GM19043 (cell line): ENCODE measurements at regions not wholly inside any gene's neighbourhood (a gene's known extent, or its start where the extent isn't known, plus 50 kb on each side); places are given as distances from the start of the nearest gene placed in this dataset.

Experiments used
- ATAC-seq: cut with Tn5 transposase; IDR thresholded peaks from one replicate; pipeline ENCODE4 v1.9.1; 2021; ENCODE audit warnings: low read depth; ENCODE audit not compliant: unreplicated experiment

DNA sequence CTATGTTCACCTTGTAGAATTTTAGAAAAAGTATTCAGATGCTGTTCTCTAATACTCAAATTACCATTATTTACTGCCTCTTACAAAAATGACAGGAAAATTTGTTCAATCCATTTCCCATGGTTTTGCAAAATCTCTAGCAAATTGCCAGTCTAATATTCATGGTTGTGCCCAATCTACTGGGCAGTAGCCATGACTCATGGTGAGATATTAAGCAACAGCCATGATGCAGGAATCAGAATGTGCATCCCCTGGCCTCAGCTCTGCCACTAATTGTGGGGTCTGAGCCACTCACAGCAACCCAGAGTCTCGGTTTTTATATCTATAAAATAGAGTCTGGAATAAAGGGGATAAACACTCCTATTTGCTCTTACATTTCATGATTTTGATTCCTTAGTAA is 353.6 kb downstream of the DEPDC1B start:
- no peak for ATAC-seq

DNA sequence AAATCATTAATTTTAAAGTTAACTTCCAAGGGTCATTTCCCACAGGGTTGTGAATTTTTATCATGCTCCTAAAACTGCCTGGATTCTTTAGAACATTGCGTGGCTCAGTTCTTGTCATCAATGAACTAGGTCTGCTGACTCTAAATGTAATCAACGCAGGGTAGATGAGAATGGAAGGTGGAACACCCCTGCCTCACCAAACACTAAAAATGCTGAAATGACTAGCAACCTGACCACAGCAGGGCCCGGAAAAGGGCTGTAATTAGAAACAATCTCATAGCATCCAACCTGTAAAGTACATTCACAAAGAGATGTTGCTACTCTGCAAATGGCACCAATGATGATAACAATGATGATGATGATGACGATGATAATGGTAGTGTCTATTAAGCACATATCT is 356.9 kb downstream of the DEPDC1B start:
- no peak for ATAC-seq

GRCh38 chr5:60340965-60341471 is 358.9 kb downstream of the DEPDC1B start:
- peak; percentile 46 for ATAC-seq

DNA sequence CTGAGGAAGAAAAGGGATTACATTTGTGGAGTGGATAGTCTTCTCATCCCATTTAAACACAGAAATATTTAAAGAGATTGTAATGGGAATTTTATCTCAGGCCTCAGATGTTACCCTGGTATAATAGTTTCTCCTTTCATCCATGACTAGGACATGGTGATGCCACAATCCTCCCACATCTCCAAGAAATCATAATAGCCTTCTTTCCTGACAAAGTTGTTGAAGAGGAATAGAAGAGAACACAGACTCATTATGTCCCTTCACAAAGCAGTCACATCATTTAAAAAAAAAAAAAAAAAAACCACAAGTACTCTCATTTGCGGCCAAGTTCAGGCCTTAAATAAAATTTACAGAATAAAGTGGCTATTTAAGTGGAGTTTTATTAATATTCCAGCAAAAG is 359.6 kb downstream of the DEPDC1B start:
- no peak for ATAC-seq

GRCh38 chr5:60339691-60340201 is 360.2 kb downstream of the DEPDC1B start:
- no peak for ATAC-seq

DNA sequence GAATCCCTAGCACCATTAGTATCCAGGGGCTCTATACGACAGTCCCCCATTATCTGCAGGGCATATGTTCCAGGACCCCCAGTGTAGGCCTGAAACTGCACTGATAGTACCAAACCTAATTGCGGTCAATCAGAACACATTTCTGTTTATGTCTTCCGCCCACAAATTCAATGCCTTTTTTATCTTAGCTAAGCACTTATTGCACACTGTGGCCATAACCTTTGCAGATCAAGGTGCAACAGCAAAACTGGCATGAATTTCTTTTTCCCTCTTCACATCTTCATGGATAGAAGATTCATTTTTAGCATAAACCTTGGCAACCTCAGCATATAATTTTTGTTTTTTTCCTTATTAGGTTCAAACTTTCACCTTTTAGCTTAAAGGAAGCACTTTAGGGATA is 361.1 kb downstream of the DEPDC1B start:
- ATAC-seq, result no peak

DNA sequence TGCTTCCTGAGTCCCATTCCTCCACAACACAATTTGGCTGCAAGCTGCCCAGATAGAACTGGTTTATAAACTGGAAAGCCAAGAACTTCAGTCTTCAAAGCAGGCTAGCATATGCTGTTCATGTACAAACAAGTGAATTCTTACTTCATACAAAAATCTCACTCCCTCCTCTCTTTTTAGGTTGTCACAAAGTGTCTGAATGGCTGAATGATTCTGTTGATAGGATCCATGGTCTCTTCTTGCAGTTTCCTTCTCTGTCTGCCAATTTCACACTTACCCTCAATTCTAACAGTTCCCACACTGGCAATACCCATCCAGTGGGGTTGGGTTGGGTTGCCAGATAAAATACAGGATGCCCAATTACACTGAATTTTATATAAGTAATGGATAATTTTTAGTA is 363.5 kb downstream of the DEPDC1B start:
- ATAC-seq, result no peak

DNA sequence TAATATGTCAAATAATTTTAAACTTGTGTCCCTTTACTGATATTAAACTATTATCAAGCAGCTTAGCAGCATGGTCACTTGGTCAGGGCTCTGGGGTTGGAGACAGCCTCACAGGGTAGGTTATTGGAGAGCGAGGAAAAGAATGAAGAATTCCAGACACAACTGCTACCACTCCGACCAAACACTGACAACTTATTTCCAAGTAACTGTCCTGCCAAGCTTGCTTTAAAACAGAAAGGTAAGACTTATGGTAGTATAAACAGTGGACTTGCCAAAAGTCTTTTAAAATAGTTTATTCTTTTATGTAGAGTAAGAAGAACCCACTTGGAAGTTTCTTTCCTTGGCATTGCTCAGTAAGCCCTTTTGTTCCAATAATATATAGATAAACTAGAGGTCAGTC is 364.1 kb downstream of the DEPDC1B start:
- ATAC-seq, result no peak

DNA sequence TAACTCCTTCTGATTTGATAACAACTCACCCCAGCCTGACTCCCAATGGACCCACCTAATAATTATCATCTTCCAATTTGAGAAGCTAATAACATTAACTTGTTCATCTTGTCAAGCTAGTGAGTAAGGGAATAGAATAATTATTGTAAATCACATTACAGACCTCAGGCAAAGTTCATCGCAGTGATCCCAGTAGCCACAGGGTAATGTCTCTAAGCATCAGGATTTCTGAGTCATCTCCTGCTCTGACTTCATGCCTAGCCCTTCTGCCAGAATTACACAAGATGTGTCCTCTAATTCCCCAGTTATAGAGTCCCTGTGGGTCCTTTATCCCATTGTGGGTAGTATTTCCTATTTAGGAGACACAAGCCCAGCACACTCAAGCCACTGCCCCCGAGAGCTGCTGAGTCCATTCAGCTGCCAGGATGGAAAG is 365.7 kb downstream of the DEPDC1B start:
- ATAC-seq, result no peak

DNA sequence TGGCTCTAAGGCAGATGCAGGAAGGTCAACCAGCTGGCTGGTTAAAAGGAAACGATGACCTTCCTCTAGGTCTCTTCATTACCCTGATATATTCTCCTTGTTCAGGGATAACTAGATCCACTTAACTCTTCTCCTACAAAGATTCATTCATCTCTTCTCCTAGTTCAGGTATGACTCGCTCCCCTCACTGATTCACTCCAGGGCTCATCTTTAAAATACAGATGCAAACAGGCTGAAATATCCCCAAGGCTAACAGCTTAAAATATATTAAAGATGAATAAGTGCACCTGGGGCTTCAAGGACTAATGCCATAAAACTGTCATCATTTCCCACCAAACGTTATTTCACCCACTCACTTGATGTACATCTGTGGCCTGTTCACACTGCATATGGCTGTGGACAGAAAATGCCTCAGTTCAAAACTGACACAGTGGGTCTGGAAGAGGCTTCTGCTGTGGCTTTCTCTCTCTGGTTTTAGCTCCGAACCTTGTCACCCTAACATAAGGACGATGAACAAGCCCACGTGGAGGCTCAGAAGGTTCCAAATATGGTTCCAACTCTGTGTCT is 366.9 kb downstream of the DEPDC1B start:
- no peak for ATAC-seq

DNA sequence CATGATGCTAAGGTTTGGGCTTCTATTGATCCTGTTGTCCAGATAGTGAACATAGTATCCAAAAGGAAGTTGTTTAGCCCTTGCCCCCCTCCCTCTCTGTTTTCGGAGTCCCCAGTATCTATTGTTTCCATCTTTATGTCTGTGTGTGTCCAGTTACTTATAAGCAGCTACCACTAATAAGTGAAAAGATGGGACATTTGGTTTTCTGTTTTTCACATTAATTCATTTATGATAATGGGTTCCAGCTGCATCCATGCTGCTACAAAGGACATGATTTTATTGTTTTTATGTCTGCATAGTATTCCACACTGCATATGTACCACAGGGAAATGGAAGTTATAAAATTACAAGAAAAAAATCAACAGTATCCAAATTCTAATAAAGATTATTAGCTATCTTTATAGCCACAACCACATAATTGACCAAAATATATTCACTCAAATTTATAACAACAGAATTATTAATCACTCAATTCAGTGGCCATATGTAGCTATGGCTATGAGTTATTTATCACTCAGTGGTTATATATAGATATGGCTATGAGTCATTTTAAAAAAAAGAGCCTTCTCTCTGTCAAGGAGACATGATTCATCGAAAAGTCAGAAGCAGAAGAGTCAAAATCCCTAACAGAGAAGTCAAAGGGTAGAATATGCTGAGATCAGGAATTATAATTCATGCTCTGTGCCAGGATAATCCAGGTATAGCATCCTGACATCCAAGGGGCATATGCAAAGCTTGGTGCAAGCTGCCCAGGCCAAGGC is 367.5 kb downstream of the DEPDC1B start:
- peak; percentile 63 for ATAC-seq

GRCh38 chr5:60330236-60330635 is 369.7 kb downstream of the DEPDC1B start:
- no peak for ATAC-seq

GRCh38 chr5:60325870-60326269 is 374.1 kb downstream of the DEPDC1B start:
- ATAC-seq, result no peak

DNA sequence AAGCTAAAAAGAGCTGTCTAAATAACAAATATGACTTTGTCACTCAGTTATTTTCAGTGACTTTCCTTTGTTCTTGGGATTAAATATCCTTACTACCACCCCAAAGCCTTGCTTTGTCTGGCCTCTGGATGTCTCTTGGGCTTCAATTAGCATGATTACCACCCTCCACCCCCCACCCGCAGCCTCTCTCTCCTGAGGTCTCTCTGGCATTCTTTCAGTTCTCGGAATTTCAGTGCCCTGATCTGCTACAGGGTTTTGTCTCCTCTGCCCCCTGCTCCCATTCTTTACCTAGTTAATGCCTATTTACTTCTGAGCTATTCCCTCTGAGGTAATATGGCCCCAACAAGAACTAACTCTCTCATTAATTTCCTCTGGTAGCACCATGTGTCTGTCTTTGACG is 376.4 kb downstream of the DEPDC1B start:
- no peak for ATAC-seq

GRCh38 chr5:60312098-60312497 is 387.9 kb downstream of the DEPDC1B start:
- ATAC-seq, result no peak

- ATAC-seq, result no peak
Observed at GRCh38 chr5:60299944-60300343, 400.0 kb downstream of the DEPDC1B start.

DNA sequence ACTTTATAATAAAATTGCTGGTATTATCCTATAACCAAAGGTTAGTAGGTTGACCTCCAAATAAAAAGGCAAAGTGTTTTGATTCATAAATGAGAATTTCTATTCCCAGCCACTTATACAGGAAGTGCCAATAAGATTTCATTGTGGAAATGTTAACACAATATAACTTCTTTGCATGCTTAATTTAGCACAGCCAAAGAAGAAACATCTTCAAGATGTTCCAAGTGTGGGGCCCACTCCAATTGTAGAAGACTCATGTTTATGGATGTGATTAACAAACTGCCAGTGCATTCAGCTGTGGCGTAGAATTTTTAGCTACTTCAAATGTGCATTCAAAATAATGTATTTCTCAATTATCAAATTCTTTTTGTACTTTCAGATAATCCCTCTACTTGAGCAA is 402.3 kb downstream of the DEPDC1B start:
- no peak for ATAC-seq

DNA sequence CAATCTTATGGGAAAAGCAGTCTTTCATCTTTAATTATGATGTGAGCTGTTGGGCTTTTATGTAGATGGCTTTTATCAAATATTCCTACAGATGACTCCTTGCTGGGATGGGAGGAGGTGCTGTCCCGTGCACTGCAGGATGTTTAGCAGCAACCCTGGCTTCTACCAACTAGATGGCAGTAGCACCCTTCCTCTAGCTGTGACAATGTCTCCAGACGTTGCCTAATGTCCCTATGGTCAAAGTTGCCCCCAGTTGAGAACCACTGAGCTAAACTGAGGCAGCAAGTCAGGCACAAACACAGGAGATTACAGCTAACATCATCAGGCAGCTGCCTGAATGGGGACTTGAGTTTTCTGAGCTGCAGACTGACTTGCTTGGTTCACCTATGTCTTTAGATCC is 401.9 kb upstream of the PDE4D start:
- ATAC-seq, result no peak

- ATAC-seq, result no peak
Observed at GRCh38 chr5:60293518-60293917, 400.0 kb upstream of the PDE4D start.

DNA sequence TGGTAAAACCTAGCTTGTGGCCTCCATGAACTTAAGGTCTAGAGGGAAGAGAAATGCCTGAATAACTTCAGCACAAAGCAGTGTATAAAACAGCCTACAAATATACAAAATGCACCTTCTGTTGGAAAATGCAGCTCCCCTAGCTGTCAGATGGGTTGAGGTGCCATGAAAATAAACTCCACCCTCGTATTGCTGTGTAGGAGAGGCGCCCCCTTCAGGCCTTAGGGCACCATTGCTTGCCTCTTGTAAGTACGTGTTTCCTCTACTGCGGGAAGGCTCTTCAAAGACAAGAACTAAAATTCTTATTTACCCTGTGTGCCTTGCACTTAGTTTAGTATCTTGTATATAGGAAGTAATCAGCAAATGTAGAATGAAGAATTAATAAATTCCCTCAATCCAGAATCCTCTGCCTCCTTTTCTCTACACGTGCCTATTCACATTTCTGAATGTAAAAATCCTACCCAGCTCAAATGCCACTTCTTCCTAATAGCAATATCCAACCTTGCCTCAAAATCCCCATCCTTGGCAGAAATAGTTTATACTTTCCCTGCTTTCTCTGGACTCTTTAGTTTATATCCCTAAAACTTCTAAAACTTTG is 393.7 kb upstream of the PDE4D start:
- peak; percentile 90 for ATAC-seq

- no peak for ATAC-seq
Observed at GRCh38 chr5:60285910-60286309, 392.4 kb upstream of the PDE4D start.

DNA sequence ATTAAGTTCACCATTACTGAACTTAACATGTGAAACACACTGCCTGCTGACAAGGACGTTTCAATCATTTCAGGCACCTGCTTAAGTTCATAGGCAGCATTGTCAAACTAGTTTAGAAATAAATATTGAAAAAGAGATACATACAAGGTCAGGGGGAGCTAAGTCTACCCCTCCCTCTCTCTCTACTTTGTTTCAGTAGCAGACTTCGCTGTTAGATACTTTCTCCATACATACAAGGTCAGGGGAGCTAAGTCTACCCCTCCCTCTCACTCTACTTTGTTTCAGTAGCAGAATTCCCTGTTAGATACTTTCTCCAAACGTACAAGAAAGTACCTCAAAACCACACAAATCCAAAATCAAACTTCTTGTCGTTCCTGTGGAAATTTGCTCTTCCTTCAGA is 387.4 kb upstream of the PDE4D start:
- ATAC-seq, result no peak
